HFFc6 (cell line): ENCODE measurements at regions not wholly inside any gene's neighbourhood (a gene's known extent, or its start where the extent isn't known, plus 50 kb on each side); places are given as distances from the start of the nearest gene placed in this dataset.

ENCODE experiments used
- DNase-seq: peaks from one replicate; pipeline ENCODE4 v3.0.0-alpha.2; 2018
- H3K27ac Mint-ChIP-seq: 2 replicates; pipeline ENCODE4 v1.8.0; 2020; ENCODE audit warnings: mild to moderate bottlenecking, mixed read lengths
- H3K27me3 Mint-ChIP-seq: 2 replicates; pipeline ENCODE4 v1.8.0; 2021; ENCODE audit warnings: mild to moderate bottlenecking, moderate library complexity, mixed read lengths; ENCODE audit not compliant: insufficient read depth
- H3K36me3 Mint-ChIP-seq: 2 replicates; pipeline ENCODE4 v1.8.0; 2021; ENCODE audit warnings: low read depth, mixed read lengths
- H3K4me1 Mint-ChIP-seq: 2 replicates; pipeline ENCODE4 v1.8.0; 2020; ENCODE audit warnings: low read depth, mixed read lengths
- H3K4me3 Mint-ChIP-seq: 2 replicates; pipeline ENCODE4 v1.8.0; 2020; ENCODE audit warnings: mild to moderate bottlenecking, moderate library complexity, mixed read lengths
- H3K9me3 Mint-ChIP-seq: 2 replicates; pipeline ENCODE4 v1.8.0; 2020; ENCODE audit warnings: mild to moderate bottlenecking, mixed read lengths
- TF ChIP-seq, protein P1 (sequence below): fragments of 200-600 bp; sonication (generic); IDR thresholded peaks from 2 replicates; pipeline ENCODE4 v1.5.0; 2021; ENCODE audit warnings: antibody characterized with exemption, mild to moderate bottlenecking

GRCh38 chr14:22122227-22122818, 448.7 kb upstream of the OR4E1 start:
- peaks cover 6% of the 10 kb centered on the region for H3K9me3 Mint-ChIP-seq
- H3K4me3 Mint-ChIP-seq, result no peak overlapping the region
- H3K4me1 Mint-ChIP-seq, result no peaks in the 10 kb centered on the region
- TF ChIP-seq, protein P1, sequence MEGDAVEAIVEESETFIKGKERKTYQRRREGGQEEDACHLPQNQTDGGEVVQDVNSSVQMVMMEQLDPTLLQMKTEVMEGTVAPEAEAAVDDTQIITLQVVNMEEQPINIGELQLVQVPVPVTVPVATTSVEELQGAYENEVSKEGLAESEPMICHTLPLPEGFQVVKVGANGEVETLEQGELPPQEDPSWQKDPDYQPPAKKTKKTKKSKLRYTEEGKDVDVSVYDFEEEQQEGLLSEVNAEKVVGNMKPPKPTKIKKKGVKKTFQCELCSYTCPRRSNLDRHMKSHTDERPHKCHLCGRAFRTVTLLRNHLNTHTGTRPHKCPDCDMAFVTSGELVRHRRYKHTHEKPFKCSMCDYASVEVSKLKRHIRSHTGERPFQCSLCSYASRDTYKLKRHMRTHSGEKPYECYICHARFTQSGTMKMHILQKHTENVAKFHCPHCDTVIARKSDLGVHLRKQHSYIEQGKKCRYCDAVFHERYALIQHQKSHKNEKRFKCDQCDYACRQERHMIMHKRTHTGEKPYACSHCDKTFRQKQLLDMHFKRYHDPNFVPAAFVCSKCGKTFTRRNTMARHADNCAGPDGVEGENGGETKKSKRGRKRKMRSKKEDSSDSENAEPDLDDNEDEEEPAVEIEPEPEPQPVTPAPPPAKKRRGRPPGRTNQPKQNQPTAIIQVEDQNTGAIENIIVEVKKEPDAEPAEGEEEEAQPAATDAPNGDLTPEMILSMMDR, result no peak
- no peaks in the 10 kb centered on the region for H3K27me3 Mint-ChIP-seq
- DNase-seq, result no peak
- H3K27ac Mint-ChIP-seq, result no peak overlapping the region
- no peaks in the 10 kb centered on the region for H3K36me3 Mint-ChIP-seq

GRCh38 chr14:22118899-22119477, 445.4 kb upstream of the OR4E1 start:
- no peaks in the 10 kb centered on the region for H3K4me1 Mint-ChIP-seq
- no peak for DNase-seq
- TF ChIP-seq, protein P1, result no peak
- H3K27ac Mint-ChIP-seq, result no peak overlapping the region
- no peaks in the 10 kb centered on the region for H3K27me3 Mint-ChIP-seq
- no peaks in the 10 kb centered on the region for H3K36me3 Mint-ChIP-seq
- H3K9me3 Mint-ChIP-seq, result peaks cover 12% of the 10 kb centered on the region; the same call in 1 of the 2 replicates
- H3K4me3 Mint-ChIP-seq, result no peak overlapping the region

- DNase-seq, result no peak
Observed at GRCh38 chr14:22113401-22113800, 439.8 kb upstream of the OR4E1 start.

DNA sequence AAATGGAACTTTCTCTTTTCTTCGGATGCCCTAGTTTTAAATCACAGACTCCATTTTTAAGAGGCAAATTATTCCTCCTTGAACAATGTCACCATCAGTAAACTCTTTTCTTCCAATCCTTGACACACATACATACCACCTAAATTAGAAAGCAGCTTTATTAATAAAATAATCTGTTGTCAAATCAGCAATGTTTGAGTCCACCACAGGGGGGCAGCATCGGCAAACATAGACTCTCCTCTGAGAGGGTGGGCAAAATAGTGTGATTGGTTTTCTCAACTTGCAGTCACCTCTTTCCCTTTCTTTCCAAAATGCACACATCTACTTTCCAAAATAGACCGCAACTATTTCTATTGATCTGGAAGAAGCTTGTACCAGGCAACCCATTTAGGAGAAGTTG, 438.4 kb upstream of the OR4E1 start:
- TF ChIP-seq, protein P1, result peak; percentile 63
- peaks cover 6% of the 10 kb centered on the region; the same call in 1 of the 2 replicates for H3K9me3 Mint-ChIP-seq
- H3K27me3 Mint-ChIP-seq, result no peaks in the 10 kb centered on the region
- H3K36me3 Mint-ChIP-seq, result no peaks in the 10 kb centered on the region
- H3K27ac Mint-ChIP-seq, result no peak overlapping the region
- DNase-seq, result no peak
- no peak overlapping the region for H3K4me3 Mint-ChIP-seq
- no peaks in the 10 kb centered on the region for H3K4me1 Mint-ChIP-seq

More at GRCh38 chr14:22113401-22113800, 439.8 kb upstream of the OR4E1 start:
- H3K27me3 Mint-ChIP-seq, result no peaks in the 10 kb centered on the region
- H3K4me3 Mint-ChIP-seq, result no peak overlapping the region
- no peaks in the 10 kb centered on the region for H3K36me3 Mint-ChIP-seq
- TF ChIP-seq, protein P1, result no peak
- H3K4me1 Mint-ChIP-seq, result no peaks in the 10 kb centered on the region
- peaks cover 6% of the 10 kb centered on the region; the same call in 1 of the 2 replicates for H3K9me3 Mint-ChIP-seq
- H3K27ac Mint-ChIP-seq, result no peak overlapping the region

- Mint-ChIP-seq H3K27ac (no peak overlapping the region), H3K4me3 (no peak overlapping the region), H3K36me3 (no peaks in the 10 kb centered on the region), H3K4me1 (no peaks in the 10 kb centered on the region), H3K27me3 (no peaks in the 10 kb centered on the region), H3K9me3 (peaks cover 3% of the 10 kb centered on the region)
- DNase-seq, result no peak
- TF ChIP-seq, protein P1, result no peak
Observed at GRCh38 chr14:22107753-22108152, 434.1 kb upstream of the OR4E1 start.
